CD4-positive, alpha-beta T cell treated with Interleukin-17A for 1 hour (primary cell): ENCODE measurements at regions not wholly inside any gene's neighbourhood (a gene's known extent, or its start where the extent isn't known, plus 50 kb on each side); places are given as distances from the start of the nearest gene placed in this dataset.

Experiments used
- DNase-seq: peaks from one replicate; pipeline ENCODE4 v3.0.0-alpha.2; 2020

DNA sequence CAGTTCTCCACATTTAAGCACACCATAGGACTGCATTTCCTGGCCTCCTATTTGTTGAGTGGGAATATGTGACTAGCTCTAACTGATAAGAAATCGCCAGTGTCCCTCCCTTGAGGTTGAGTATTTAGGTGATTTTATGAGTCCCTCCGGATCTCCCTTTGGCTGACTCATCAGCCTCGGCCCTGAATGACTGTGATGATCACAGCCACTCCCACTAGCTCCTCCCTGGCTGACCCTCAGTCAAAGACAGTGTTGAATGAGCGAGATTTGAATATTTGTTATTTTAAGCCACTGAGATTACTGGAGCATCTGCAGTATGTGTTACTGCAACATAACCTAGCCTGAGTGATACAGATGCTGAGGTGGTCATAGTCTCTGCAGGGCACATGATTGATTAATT is 515.3 kb downstream of the EPHB1 start:
- no peak for DNase-seq

DNA sequence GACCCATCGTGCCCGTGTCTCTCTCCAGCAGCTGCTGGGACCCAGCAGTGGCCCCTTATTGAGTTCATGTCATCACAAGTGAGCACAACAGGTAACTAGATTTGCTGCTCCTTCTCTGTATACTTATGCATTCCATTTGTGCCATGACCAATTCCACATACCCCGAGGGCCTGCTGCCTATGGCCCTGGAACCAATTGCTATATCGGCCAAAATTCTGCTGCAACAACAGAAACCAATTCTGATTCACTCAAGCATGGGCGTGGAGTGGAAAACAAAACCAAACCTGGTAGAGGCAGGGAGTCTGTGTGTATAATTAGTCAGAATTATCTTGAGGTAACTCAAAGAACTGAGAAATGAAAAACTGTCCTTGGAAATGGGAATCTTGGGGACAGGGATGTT is 516.6 kb downstream of the EPHB1 start:
- no peak for DNase-seq

DNA sequence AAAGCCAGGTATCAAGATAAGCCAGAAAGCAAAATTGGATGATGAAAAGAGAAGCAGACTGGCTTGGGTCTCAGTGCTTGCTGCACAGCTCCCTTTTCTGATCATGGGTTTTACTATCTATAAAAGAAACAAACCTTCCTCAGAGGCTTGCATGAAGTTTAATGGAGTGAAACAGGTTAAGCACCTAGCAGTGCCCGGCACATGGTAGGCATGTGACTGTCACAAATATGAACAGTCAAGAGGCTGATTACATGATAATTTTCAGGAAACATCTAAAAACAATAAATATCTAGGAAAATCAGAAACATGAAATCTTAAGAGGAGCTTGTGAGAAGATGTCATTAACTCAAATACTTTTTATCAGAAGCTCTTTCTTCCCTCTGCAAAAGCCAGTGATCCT is 519.2 kb downstream of the EPHB1 start:
- no peak for DNase-seq

DNA sequence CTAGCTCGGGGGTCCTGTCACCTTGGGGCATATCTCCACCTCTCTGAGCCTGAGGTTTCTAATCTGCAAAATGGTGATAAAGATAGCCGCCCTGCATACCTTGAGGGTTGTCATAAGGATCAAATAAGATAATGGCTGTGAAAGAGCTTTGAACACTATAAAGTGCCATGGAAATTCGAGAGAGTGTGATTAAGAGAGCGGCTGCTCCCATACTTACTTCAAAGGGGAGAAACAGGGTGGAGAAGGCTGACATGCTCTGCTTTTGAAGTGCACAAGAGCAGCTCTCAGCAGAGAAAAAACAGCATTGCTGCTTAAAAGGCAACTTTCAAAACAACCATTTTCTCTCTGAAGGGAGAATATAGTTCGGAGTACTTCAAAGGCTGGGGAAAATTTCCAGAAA is 529.2 kb downstream of the EPHB1 start:
- no peak for DNase-seq

DNA sequence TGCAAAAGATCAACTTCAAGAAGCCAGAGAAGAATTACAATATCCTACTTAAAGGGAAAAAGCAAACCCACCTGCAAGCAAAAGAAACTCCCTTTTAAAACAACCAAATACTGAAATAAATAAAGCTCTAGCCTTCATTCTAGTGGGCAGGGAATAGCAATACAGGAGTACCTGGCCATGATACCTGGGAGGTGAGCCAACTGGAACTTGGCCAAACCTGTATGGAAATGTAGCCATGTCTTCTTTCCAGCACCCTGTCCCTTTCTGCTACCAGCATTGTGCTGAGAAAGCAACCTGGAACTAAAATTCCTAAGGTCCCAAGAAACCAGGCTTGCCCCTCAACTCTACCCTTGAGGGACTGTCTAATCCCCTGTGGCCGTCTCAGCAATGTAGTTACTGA is 530.0 kb downstream of the EPHB1 start:
- no peak for DNase-seq

DNA sequence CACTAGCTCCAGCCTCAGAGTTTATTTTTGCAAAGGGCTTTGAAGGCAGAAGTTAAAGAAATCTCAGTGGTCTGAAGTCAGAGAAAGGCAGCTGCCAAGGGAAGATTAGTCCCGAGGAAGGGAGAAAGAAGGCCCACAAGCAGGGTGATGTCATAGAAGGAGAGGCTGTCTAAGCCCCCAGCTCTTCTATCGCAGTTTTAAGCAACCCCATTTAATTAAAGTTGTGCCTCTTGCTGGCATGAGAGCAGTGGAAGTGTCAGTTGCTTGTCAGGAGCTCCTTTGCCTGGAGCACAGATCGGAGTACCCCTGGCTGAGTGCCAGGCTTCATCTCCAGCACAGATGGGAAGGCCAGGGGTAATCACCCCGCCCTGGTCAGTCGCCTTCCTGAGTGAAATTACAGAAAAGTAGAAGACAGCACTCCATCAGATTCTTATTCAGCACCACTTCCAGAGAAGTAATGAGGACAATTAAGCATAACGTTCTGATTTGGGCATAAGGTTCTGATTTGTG is 530.7 kb downstream of the EPHB1 start:
- no peak for DNase-seq

DNA sequence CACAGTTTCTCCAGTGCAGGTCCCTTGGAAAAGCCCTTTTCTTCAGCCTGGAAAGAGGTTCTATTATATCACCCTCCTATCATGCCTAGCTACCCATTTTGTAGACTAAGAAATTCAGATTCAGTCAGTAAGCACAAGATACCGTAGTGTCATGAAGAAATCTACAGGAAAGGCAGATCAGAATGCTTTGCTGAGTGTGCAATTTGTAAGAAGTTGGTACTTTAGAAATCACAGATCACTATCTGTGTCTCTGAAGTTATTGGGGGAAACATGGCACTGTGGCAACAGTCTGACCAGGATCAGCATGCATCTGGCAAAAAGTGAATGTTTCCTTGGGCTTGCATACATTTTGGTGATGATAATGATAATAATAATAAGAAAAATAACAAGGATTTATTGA is 531.8 kb downstream of the EPHB1 start:
- no peak for DNase-seq

DNA sequence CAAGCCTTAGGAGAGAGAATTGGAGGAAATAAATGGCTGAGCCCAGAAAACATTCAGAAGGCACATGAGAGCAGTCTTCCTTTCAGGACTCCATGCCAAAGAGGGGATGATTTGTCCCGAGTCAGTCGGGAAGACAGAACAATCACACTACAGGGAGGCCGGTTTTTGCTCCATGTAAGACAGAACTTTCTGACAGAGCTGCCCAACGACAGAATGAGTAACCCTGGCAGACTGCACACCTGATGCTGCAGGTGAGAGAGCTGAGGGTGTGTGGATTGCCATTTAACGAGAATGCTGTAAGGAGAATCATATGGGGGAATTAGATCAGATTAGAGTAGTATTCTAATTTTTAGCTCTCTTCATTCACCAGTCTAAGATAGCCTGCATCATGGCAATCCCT is 533.0 kb downstream of the EPHB1 start:
- DNase-seq, result no peak

DNA sequence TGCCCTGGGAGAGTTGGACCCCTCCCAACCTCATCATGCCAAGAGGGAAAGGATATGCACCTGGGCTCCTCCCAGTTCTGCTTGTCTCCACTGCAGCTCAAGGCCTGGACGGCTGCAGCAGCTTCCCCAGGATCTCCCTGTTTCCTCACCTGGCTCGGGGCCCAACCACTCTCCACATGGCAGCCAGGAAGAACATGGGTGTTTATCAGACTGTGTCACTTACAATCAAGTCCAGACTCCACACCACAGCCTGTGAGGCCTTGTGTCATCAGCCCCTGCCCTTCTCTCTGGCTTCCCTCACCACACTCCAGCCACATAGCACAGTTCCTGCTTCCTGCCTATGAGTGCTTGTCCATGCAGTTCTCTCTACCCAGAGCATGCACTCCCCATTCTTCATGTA is 534.4 kb downstream of the EPHB1 start:
- DNase-seq, result no peak

DNA sequence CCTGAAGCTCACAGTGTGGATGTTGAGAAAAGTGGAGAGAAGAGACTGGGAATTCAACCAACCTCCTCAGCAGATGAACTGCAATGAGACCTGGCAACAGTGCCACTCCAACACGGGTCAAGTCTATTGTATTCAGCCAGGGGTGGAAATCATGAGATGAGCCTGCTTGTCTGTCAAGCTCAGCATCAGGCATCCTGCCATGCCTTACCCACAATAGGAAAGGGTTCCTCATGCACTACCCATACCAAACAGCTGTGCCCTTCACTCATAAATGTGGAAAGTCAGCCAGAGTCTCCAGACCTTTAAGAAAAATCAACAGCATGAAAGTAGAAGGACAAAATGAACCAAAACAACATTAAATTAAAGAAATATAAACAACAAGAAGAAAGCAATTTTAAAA is 542.1 kb downstream of the EPHB1 start:
- no peak for DNase-seq

DNA sequence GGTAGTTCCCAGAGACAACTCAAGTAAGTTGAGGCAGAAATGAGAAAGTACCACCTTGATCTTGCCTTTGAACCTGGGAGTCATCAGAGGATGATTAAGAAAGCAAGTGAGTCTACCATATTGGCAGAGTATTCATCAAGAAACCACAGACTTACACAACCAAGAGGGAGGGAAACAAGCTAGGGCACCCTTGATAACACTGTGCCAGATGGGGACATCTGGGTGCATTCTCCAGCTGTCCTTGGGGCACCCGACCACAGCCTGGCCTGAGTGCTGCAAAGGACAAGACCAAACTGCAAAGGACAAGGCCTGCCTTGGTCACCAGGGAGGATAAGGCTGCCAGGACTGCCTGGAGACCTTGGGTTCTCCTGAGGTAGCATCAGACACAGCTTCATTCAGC is 553.6 kb downstream of the EPHB1 start:
- no peak for DNase-seq

DNA sequence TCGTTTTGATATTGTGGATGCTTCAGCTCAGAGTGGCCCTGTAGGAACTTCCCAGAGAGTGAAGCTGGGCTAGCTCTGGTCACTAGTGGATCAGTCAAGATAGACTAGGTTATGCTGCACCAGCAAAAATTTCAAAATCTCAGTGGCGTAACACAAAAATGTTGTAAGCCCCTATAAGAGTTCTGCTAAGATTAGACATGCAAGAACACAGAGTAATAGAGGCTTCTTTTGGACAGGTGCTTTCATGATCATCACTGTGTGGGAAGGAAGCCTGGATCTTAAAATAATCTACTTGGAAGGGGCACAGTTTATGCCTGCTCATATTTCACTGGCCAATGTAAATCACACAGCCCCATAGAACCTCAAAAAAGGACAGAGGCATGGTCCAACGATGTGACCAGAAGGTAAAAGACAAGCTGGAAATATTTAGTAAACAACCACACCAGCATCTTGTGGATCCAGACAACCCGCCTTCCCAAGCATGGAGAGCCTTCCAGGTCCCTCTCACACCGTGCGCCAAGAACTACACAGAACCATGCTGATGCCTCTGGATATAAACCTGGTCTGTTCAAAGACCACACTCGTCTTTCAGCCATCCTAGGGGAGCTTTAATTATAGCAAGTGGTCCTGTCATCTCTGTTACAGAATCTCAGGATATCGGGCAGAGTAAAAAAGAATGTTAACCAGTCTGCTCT is 554.3 kb downstream of the EPHB1 start:
- DNase-seq, result no peak

DNA sequence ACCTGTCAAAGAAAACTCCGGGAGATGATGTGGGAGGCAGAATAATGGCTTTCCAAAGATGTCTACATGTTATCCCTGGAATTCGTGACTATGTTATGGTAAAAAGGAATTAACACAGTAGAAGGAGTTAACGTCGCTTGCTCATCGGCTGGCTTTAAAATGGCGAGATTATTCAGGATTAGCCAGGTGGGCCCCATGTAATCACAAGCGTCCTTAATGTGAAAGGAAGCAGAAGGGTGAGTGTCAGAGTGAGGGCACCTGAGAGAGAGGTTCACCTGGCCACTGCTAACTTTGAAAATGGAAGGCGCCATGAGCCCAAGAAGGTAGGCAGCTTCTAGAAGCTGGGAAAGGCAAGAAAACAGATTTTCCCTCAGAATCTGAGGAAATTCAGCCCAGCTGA is 557.2 kb downstream of the EPHB1 start:
- DNase-seq, result no peak

DNA sequence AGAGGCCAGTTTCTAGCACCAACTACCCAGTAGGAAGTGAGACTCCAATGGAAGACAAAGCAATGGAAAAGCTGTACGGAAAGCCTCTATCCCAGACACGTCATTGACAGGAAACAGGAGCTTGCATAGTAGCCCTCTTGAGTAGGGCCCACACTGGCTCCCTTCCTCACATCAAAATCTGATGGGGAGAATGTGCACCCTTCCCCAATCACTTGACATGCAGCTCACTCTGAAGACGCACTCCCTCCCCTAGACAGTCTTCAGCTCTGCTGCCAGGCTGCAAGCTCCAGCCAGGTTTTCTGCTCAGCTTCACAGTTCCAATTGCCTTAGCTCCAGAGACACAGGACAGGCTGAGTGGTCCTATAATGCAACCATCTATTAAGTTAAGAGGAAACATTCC is 567.8 kb downstream of the EPHB1 start:
- DNase-seq, result no peak

DNA sequence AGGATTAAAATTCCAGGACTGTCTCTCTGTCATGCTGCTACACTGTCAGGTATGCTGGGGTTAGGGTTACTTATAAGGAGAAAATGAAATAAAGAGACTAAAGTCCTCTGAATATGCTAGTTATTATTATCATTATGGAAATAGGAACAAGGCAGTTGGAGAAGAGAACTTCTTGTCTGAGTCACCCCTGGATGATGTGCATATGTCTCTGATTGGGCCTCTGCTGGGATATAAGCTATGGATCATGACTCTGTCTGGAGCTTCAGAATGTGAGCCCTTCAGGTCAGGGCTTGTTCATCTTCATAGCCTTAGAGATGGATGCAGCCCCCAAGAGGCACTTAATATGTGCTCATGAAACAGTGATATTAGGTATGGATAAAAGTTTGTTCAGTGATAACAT is 569.6 kb downstream of the EPHB1 start:
- DNase-seq, result no peak

DNA sequence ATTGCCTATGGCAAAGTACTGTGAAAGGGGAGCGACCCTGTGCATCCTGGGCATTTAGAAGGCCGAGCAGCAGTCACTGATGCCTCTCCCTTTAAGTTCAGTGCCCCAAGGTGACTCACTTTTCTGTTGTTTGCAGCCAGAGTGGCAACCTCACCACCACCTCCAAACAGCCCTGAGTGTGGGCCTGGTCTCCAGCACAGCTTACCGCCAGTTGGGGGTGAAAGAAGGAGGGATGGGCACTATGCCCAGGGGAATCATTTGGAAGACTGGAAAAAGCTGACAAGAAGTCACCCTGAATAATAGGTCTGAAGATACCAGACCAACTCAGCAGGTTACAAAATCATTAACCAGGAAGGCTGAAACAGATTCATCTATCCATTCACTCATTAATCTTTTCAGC is 571.8 kb downstream of the EPHB1 start:
- DNase-seq, result no peak

DNA sequence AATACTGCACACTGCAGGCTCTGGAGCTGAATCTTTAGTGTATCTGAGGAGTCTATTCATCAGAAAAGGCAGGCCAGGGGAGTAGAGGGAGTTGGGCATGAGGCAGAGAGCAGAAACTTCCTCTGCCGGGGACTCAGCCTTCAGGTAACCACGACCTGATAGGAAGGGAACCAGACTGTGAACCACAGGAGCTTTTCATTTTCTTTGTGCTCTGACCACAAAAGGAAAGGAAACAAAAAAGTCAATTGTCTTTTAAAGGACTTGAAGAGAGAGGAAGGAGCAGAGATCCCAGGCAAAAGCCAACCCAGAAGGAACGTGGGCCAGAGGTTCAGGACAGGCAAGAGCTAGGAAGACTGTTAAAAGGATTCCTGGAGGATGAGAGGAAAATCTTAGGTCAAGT is 573.3 kb downstream of the EPHB1 start:
- DNase-seq, result no peak

DNA sequence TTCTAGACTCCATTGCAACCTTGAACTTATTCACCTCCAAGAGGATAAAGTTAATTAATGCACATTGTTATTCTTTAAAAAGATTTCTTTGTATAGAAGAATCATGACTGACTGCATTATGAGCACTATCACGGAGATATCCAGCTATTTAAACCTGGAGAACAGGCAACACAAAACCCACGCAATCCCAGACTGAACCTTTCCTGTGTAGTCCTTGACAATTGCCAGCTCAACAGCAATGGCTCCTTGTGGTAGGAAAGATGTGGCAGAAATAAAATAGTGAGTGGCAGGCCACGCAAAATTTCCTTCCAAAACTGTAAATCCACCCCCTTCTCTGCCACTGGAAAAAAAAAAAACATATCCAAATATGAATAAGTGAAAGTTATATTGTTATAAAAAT is 573.7 kb downstream of the EPHB1 start:
- no peak for DNase-seq

DNA sequence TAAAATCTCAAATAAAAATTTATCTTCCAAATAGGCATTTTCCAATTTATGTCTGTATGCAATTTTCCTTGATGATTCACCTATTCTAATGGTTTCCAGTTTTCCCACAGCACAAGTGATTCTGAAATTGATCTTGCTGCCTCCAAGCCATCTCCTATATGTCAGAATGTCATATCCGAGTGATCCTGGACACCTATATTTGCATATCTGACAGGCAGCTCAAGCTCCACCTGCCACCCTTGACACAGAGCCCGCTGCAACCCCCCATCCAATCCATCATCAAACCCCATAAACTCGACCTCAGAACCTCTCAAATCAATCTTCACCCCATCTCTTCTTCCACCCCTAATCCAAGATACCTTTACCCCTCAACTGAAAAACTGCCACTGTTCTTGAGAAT is 579.5 kb downstream of the EPHB1 start:
- no peak for DNase-seq

DNA sequence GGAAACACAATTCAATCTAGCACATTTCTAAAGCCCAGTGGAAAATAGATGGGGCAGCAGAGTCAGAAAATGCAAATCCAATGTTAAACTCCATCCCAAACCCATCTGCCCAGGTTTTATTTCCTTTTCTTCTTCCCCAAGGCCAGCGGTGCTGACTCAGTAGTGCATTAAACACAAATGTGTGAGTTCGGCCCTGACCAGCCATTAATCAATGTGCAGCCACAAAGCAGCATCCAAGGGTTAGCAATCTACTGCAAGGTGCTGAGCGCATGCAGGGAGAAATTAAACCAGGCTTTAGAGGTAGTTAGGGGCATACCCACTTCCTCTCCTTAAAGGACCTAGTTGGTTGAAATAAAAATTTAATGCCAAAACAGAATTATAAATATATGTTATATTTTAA is 583.3 kb upstream of the PPP2R3A start:
- no peak for DNase-seq

DNA sequence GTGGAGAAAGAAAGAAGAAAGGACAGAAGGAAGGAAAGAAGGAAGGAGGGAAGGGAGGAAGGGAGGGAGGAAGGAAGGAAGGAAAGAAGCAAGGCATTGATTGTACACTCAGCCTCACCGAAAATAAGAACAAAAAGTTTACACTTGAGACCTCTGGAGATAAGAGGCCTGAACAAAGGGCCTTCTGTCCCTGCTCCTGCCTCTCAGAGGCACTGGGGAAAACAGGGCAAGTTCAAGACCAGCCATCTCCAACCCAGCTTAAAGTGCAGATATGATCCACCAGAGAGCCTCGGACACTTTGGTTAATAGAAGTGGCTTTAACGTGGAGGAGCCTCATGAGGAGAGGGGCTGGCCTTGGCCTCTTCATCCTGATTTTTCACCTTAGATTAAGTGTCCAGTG is 582.9 kb upstream of the PPP2R3A start:
- no peak for DNase-seq

DNA sequence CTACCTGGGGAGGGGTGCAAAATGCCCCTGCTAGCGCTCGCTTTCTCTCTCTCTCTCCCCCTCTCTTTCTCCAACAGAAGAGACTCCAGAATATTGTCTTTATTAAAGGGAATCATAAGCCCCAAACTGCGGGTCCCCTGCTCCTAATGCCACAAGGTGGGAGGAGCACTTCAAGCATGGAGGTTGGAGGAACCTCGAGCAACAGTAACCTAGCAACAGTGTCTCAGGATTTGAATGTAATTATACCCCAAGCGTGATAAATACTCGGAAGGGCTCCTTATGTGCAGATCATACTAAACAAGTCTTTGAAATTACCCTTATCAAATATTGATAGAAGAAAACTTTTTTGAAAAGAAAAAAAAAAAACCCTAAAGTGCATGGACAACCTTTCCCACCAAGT is 582.2 kb upstream of the PPP2R3A start:
- DNase-seq, result no peak

DNA sequence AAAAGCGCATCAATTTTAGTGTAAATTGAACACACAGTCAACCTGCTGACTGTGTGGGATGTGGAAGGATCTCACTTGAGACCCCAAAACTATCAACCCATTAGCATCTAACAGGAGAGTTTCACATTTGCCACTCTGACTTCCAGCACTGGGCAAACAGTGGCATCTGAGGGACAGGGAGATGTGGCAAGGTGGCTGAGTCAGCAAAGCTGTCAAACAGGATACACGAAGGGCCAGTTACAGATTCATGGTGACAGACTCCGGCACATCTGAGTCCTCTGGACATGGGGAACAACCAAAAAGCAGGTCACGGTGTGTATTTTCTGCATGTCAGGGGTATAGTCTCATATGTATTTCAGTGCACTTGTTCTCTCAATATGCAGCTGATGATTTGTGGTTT is 573.4 kb upstream of the PPP2R3A start:
- DNase-seq, result no peak

DNA sequence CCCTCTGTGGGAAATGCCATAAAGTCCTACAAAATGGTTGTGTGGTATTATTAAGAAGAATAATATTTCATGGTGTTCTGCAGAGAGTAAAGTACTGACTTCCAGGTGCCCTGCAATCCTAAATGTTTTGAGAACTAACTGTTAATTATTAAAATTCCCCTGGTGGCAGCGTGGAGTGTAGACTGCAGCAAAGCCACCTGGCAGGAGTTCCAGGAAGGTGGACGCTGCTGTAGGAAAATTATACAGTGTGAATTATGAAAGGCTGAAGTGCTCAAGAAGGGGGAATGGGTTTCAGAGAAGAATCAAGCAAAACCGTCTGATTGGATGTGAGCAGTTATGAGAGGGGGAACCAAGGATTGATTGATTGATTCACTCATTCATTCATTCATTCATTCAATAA is 572.4 kb upstream of the PPP2R3A start:
- DNase-seq, result no peak

DNA sequence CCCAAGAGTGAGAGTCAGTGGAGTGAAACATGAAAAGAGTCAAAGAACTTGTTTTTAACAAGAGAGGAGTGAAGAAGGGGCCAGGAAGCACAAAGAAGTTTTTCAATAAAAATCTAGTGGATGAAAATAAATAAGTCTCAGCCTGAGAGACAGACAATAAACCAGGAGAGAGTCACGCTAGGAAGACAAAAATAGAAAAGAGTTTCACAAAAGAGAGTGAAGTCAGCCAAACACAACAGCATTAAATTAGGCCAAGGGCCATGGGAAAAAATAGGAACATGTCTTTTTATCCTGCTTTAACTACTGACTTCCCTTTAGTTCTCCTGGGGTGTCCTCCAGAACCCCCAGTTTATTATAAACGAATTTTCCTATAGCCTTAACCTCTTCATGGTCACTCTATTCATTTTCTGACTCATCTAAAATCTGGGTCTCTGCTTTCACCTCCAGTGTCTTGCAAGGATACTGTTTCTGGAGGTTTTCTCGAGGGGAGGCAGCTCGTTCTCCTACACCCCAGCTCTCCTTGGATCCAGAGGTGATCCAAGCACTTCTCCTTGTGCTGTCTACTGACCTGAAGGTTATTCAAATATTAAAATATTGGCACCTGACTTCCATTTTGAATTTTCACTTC is 571.5 kb upstream of the PPP2R3A start:
- DNase-seq, result no peak
